SIG-M5 treated with dmso at 0.1 percent for 504 hours (cell line): ENCODE measurements at regions not wholly inside any gene's neighbourhood (a gene's known extent, or its start where the extent isn't known, plus 50 kb on each side); places are given as distances from the start of the nearest gene placed in this dataset.

Experiments
- DNase-seq: peaks from one replicate; lab custom pipeline; 2025; ENCODE audit not compliant: unreplicated experiment; lab: John Stamatoyannopoulos, UW

DNA sequence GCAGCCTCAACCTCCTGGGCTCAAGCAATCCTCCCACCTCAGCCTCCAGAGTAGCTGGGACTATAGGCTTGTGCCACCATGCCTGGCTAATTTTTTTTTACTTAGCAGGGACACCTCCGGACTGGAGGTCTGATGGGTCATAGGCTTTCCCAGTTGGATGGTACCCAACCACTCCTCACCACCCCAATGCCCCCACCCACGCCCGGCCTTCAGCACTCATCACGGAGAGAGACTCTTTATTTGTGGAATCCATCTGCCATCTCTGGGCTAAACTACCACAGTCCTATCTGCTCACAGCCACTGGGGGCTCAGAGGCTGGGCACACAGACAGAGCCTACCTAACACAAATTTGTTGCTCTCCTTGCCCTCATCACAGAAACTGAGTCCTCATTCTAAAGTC lies 58.3 kb upstream of the STXBP1 start:
- no peak for DNase-seq

DNA sequence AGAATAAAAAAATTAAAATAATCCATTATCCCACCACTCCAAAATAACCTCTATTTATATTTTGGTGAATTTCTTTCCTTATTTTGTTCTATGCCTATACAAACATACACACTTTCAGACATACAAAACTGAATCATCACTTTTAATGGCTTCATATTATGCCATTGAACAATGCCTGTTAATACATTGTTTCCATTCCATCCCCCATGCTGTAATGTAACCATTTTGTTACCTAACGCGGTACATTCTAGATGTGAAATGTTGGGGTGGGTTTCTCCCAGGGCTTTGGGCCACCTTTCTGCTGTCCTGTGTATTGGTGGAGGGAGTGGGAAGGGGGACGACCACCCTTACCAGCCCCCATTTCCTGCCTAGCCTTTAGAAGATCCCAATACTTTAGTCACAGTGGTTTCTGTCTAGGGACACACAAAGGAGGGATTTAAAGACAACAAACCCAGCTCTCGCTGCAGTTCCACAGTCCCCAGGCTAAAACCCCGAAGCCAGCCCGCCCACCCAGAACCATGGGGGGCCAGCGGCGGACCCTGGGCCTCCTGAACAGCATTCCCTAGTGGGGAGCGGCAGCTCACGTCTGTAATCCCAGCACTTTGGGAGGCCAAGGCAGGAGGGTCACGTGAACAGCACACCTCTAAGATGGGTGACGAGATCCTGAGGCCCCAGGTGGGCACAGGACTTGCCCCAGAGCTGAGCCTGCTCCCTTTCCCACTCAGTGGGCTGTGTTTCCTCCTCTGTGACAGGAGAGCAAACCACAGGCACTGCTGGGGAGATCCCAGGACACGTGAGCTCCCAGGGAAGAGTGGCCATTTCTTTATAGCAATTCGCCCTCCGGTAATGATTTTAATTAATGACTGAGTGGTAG lies 56.9 kb upstream of the STXBP1 start:
- no peak for DNase-seq

DNA sequence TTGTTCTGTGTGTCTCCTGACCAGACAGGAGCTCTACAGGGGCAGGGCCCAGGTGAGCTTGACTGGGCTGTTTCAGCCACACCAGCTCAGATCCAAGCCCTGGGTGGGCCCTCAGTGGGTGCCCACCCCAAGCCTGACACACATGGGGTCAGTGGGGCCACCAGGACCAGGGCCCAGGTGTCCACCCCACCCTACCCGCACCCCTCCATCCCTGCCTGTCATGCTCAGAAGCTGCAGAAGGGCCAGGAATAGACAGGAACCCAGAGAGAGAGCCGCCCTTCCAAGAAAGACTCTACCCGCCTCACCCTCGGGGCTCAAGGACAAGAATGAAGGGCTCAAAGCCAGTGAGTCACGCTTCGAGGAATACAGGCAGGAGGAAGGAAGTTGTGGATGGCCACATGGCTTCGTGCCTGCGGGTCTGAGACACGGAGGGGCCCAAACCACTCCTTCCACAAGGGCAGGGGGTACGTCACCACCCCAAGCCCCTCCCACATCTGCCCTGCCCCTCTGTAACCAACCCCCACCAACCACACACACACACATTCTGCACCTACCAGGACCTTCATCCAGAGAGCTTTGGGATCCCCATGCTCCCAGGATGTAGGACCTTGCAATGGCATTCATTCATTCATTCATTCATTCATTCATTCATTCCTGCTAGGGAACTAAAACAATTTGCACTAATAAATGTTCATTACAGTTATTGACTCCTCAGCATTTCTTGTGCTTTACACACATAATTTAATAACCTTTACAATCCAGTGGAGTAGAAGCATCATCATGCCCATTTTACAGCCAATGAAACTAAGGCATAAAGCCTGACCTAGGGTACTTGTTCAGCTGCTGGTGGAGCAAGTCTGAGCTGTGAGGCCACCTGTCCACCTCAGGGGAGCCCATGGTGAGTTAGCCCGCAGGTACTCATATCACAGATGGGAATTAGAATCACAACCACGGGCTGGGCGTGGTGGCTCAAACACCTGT lies 55.9 kb upstream of the STXBP1 start:
- peak; percentile 81 for DNase-seq

DNA sequence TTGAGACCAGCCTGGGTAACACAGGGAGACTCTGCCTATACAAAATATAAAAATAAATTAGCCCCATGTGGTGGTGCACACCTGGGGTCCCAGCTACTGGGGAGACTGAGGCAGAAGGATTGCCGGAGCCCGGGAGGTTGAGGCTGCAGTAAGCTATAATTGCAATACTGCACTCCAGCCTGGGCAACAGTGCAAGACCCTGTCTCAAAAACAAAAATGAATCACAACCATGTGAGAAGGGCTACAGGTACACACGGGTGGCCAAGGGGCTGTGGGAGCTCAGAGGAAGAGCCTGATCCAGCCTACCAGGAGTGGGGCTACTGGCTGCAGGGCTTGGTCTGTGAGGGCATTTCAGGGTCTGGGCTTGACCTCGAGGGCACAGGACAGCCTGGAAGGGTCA lies 55.2 kb upstream of the STXBP1 start:
- DNase-seq = no peak

DNA sequence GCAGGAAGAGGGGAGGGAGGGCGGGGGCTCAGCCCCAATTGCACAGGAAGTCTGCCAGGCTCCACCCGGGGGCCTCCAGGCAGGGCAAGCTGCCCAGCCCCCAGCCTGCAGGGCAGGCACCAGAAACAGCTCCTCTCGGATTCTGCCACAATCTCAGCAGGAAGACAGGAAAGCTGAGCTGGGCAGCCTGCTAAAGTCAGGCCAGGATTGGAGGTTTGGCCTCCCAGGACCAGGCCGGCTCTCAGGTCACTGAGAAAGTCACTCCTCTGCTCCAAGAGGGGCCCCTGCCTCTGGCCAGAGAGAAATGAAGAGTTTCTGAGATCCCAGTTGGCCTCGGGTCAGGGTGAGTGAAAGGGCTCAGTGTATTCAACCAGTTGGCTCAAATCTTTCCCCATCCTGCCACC lies 54.6 kb upstream of the STXBP1 start:
- DNase-seq = no peak

DNA sequence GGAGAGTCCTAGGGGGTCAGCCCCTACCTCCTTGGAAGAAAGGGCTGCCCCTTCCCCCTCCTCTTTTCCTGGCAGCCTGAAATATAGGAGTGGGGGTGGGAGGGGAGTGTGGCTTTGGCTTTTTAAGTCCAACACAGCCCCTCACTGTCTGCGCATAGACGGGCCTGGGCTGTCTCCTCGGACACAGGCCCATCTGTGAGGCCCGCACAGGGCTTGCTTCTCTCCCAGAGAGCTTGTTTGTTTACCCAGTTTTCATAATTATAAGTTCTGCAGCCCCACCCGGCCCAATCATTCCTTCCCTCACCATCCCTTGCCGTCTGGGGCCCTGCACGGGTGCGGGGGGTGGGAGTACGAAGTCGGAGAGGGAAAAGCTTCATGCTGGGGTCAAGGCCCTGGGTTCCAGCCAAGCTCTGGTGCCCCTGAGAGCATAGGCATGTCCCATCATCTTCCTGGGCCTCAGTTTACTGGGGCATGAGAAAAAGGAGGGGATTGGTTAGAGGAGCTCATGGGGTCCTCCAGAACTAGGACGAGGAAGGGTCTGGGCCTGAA lies 54.0 kb upstream of the STXBP1 start:
- no peak for DNase-seq

DNA sequence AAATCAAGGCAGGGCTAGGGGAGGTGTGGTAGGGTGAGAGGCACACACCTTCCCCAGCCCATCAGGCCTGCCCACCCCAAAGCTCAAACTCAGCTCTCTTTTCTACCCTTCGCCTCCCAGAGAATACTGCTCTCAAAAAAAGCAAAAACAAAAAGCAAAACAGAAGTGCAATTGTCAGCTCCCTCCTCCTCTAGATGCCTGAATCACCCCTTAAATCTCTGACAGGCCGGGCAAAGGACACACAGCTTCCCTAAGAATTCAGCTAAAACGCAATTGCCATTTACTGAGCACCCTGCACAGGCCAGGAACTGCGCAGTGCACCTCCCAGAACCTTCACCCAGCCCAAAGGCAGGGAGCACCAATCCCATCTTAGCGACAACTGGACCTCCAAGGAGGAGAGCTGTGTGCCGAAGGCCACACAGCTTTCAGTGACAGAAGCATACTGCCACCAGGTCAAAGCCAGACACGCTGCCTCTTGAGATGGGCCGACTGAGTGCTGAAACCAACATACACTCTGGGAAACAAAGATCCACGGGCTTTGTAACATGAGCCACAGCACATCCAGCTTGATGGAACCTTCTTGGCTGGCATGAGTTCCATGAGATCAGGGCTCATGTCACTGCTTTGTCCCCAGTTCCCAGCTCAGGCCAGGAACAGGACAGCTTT lies 53.4 kb upstream of the STXBP1 start:
- DNase-seq = no peak

DNA sequence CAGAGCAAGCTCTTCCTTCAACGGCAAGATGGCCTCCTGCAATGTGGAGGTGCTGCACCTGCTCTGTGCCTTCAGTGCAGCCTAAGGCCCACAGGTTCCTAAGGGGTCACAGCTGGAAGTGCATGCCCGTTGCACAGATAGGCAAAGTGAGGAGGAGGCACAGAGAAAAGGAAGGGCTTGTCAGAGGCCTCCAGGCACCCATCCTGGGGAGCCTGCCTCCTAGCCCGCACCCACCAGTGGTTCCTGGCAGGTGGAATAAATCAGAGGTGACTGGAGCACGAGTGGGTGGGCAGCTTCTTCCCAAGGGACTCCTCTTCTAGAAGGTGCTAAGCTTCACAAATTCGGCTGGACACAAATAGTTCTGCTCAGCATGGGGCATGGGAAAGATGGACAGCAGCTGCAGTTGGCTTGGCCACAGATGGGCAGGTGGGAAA lies 52.8 kb upstream of the STXBP1 start:
- no peak for DNase-seq

DNA sequence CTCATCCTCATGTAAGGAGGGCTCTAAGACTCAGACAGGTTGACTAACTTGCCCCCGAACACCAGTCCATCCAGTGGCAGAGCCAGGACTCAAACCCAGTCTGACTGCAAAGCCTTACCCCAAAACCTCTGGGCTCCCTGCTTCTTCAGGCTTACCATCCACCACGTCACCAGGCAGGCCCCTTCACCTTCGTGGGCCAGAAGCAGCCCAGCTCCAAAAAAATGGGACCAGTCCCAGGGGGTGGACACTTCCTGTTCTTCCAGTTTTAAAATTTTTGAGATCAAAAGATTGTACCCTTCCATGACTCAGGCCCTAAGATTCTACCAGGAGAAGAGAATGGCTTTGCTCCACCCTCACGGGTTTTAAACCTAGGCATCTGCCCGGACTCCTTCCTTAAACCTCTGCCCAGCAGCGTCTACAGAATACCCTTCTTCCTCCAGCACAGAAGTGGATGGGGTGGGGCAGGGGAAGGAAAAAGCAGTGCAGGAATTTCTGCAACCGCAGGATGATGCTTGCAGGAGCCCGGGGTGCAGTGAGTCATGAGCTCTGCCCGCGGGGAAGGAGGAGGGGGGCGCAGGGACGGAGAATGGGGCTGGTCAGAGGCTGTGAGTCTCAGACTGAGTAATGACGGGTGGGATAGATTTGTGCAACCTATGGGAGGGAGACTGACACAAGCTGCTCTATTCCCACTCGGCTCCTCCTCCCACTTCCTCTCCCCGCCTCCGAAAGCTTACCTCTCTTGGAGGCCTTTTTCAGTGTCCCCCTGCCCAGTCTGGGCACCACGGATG lies 50.4 kb upstream of the STXBP1 start:
- DNase-seq = peak; percentile 93
